ENCODE measurements at regions not wholly inside any gene's neighbourhood (a gene's known extent, or its start where the extent isn't known, plus 50 kb on each side); places are given as distances from the start of the nearest gene placed in this dataset.

- peaks cover 4 to 16% of the 10 kb centered on the region in 2 experiments for H3K27me3 ChIP-seq (ENCODE audit: control insufficient read depth in 1 of 2, insufficient read depth in 2 of 2, low read length in 2 of 2)
- Mint-ChIP-seq H3K27me3 (peaks cover 60% of the 10 kb centered on the region), H3K36me3 (ENCODE audit: low read depth) (no peaks in the 10 kb centered on the region), H3K4me3 (no peak overlapping the region), H3K9me3 (no peaks in the 10 kb centered on the region), H3K4me1 (ENCODE audit: low read depth) (peaks cover 18% of the 10 kb centered on the region), H3K27ac (no peak overlapping the region)
- no peaks in the 10 kb centered on the region for H3K9me3 ChIP-seq (ENCODE audit: control insufficient read depth in 1 of 2, insufficient read depth in 1 of 2, low read length in 2 of 2)
- no peak for DNase-seq
- no peaks in the 10 kb centered on the region for H3K36me3 ChIP-seq (ENCODE audit: insufficient read depth, low read length)
- intact Hi-C loops (cut with DNase I, micrococcal nuclease) = no loop called here
- TF ChIP-seq CTCF (IDR thresholded peaks at IDR 0.05) = no peak
- H3K4me1 ChIP-seq (ENCODE audit: insufficient read depth, low read length) = peaks cover 5% of the 10 kb centered on the region
- CTCF ChIA-PET = no interaction called here
- POLR2A ChIA-PET = no interaction called here
- H3K27ac ChIP-seq (ENCODE audit: low read depth in 1 of 2, low read length in 2 of 2) = no peak overlapping the region
- ATAC-seq (ENCODE audit: poor library complexity) = no peak
- no peak overlapping the region for H3K4me3 ChIP-seq (ENCODE audit: low read length)
Observed at GRCh38 chr10:114876169-114876568, 54.6 kb downstream of the FHIP2A start.

GRCh38 chr10:114876602-114877300 is 55.2 kb downstream of the FHIP2A start:
- intact Hi-C loops (cut with DNase I, micrococcal nuclease) = no loop called here
- no peaks in the 10 kb centered on the region for H3K36me3 Mint-ChIP-seq (ENCODE audit: low read depth)
- ATAC-seq (ENCODE audit: poor library complexity) (no peak), DNase-seq (peak in 9 of 14 experiments; percentile 2 to 39 (median 16))
- H3K4me3 ChIP-seq (ENCODE audit: low read length) = no peak overlapping the region
- H3K27ac ChIP-seq (ENCODE audit: low read depth in 1 of 2, low read length in 2 of 2) = no peak overlapping the region
- peaks cover 54% of the 10 kb centered on the region for H3K27me3 Mint-ChIP-seq
- POLR2A ChIA-PET = no interaction called here
- H3K4me1 ChIP-seq (ENCODE audit: insufficient read depth, low read length) = peaks cover 5% of the 10 kb centered on the region
- H3K27me3 ChIP-seq (ENCODE audit: control insufficient read depth in 1 of 2, insufficient read depth in 2 of 2, low read length in 2 of 2) = peaks cover 4 to 16% of the 10 kb centered on the region in 2 experiments
- H3K4me1 Mint-ChIP-seq (ENCODE audit: low read depth) = peaks cover 18% of the 10 kb centered on the region
- H3K9me3 ChIP-seq (ENCODE audit: control insufficient read depth in 1 of 2, insufficient read depth in 1 of 2, low read length in 2 of 2) = no peaks in the 10 kb centered on the region
- CTCF ChIA-PET = interaction anchor here (2.6 kb wide), 1 partner anchor 55 kb away, joined by 6 read pairs; the partner anchor contains the start of gene FHIP2A
- no peak overlapping the region for H3K27ac Mint-ChIP-seq
- no peaks in the 10 kb centered on the region for H3K9me3 Mint-ChIP-seq
- H3K4me3 Mint-ChIP-seq = no peak overlapping the region
- TF ChIP-seq CTCF (IDR thresholded peaks at IDR 0.05) = peak; percentile 13
- no peaks in the 10 kb centered on the region for H3K36me3 ChIP-seq (ENCODE audit: insufficient read depth, low read length)

GRCh38 chr10:114877301-114877644 is 55.7 kb downstream of the FHIP2A start:
- ATAC-seq (ENCODE audit: poor library complexity) (no peak), DNase-seq (no peak)
- Histone ChIP-seq H3K27ac (ENCODE audit: low read depth in 1 of 2, low read length in 2 of 2) (no peak overlapping the region), H3K36me3 (ENCODE audit: insufficient read depth, low read length) (no peaks in the 10 kb centered on the region), H3K27me3 (ENCODE audit: control insufficient read depth in 1 of 2, insufficient read depth in 2 of 2, low read length in 2 of 2) (peaks cover 4 to 16% of the 10 kb centered on the region in 2 experiments), H3K9me3 (ENCODE audit: control insufficient read depth in 1 of 2, insufficient read depth in 1 of 2, low read length in 2 of 2) (no peaks in the 10 kb centered on the region), H3K4me3 (ENCODE audit: low read length) (no peak overlapping the region), H3K4me1 (ENCODE audit: insufficient read depth, low read length) (peaks cover 5% of the 10 kb centered on the region)
- H3K4me3 Mint-ChIP-seq = no peak overlapping the region
- ChIA-PET POLR2A (no interaction called here), CTCF (interaction anchor here (1.4 to 2.6 kb wide), 2 partner anchors 10 to 56 kb away, joined by 4 to 6 read pairs; partner anchors contain the start of gene FHIP2A)
- no peak overlapping the region for H3K27ac Mint-ChIP-seq
- H3K27me3 Mint-ChIP-seq = peaks cover 54% of the 10 kb centered on the region
- peak; percentile 1 for TF ChIP-seq CTCF (IDR thresholded peaks at IDR 0.05)
- intact Hi-C loops (cut with DNase I, micrococcal nuclease) = no loop called here
- peaks cover 18% of the 10 kb centered on the region for H3K4me1 Mint-ChIP-seq (ENCODE audit: low read depth)
- no peaks in the 10 kb centered on the region for H3K36me3 Mint-ChIP-seq (ENCODE audit: low read depth)
- no peaks in the 10 kb centered on the region for H3K9me3 Mint-ChIP-seq
